PC-9 (cell line): ENCODE measurements at regions not wholly inside any gene's neighbourhood (a gene's known extent, or its start where the extent isn't known, plus 50 kb on each side); places are given as distances from the start of the nearest gene placed in this dataset.

Experiments used
- BruUV-seq: library from RNA; stranded (reverse); fragments of 400-500 nt; replicated peaks from 2 replicates; lab custom pipeline; 2021; lab: Mats Ljungman, UMichigan
- CTCF ChIA-PET: fragments of 300-600 bp; sonication (Branson Sonifier 250); formaldehyde crosslinking; loops from one replicate; lab custom pipeline; 2022; ENCODE audit warnings: antibody characterized with exemption; lab: Charles Lee
- POLR2A ChIA-PET: fragments of 300-600 bp; sonication (Branson Sonifier 250); formaldehyde crosslinking; loops from one replicate; lab custom pipeline; 2022; ENCODE audit warnings: antibody characterized with exemption; ENCODE audit not compliant: unreplicated experiment; lab: Charles Lee
- DNase-seq, 2 experiments: peaks; one replicate each; pipeline versions ENCODE4 v3.0.0 to v3.0.0-alpha.2; 2015 to 2022; ENCODE audit warnings: mixed read lengths in 1 of 2
- H2AFZ ChIP-seq: fragments of 200-600 bp; sonication (generic); 2 replicates; pipeline ENCODE4 v1.8.1; 2017; ENCODE audit warnings: antibody characterized with exemption
- H3F3A ChIP-seq: fragments of 200-600 bp; sonication (generic); 2 replicates; pipeline ENCODE4 v1.8.1; 2017; ENCODE audit warnings: antibody characterized with exemption, mild to moderate bottlenecking, low read depth; ENCODE audit not compliant: insufficient read depth
- H3K27ac ChIP-seq: fragments of 200-600 bp; sonication (generic); 2 replicates; pipeline ENCODE4 v1.6.1; 2016; ENCODE audit warnings: mixed run types
- H3K27me3 ChIP-seq: fragments of 200-600 bp; sonication (generic); 2 replicates; pipeline ENCODE4 v1.6.1; 2016; ENCODE audit warnings: low read depth, mixed run types; ENCODE audit not compliant: insufficient read depth
- H3K36me3 ChIP-seq: fragments of 200-600 bp; sonication (generic); 2 replicates; pipeline ENCODE4 v1.6.1; 2016; ENCODE audit warnings: low read depth, mixed run types
- H3K4me1 ChIP-seq: fragments of 200-600 bp; sonication (generic); replicated peaks from 2 replicates; pipeline ENCODE4 v1.6.1; 2016; ENCODE audit warnings: mixed run types; ENCODE audit not compliant: insufficient read depth
- H3K4me2 ChIP-seq: fragments of 200-600 bp; sonication (generic); 2 replicates; pipeline ENCODE4 v1.6.1; 2017; ENCODE audit warnings: mixed run types
- H3K4me3 ChIP-seq: fragments of 200-600 bp; sonication (generic); 2 replicates; pipeline ENCODE4 v1.6.1; 2016; ENCODE audit warnings: mixed run types
- H3K79me2 ChIP-seq: fragments of 200-600 bp; sonication (generic); 2 replicates; pipeline ENCODE4 v1.6.1; 2017; ENCODE audit warnings: low read depth, mixed run types
- H3K9me2 ChIP-seq: fragments of 200-600 bp; sonication (generic); 2 replicates; pipeline ENCODE4 v1.8.1; 2017; ENCODE audit warnings: mild to moderate bottlenecking; ENCODE audit not compliant: insufficient read depth
- H3K9me3 ChIP-seq: fragments of 200-600 bp; sonication (generic); 2 replicates; pipeline ENCODE4 v1.8.1; 2016; ENCODE audit warnings: low read depth; ENCODE audit not compliant: insufficient read depth
- H4K20me1 ChIP-seq: fragments of 200-600 bp; sonication (generic); 2 replicates; pipeline ENCODE4 v1.8.1; 2017; ENCODE audit not compliant: insufficient read depth
- EZH2 ChIP-seq: fragments of 200-600 bp; sonication (generic); IDR thresholded peaks from 2 replicates; pipeline ENCODE4 v1.8.0; 2017; ENCODE audit warnings: antibody characterized with exemption, low read depth
- intact Hi-C: fragments of 100-400 bp; cut with micrococcal nuclease; formaldehyde crosslinking; loops from one replicate; pipeline ENCODE4 v1.10.0; 2022; ENCODE audit not compliant: unreplicated experiment
- TF ChIP-seq, protein P1 (sequence below): fragments of 200-600 bp; sonication (generic); conservative IDR thresholded peaks from 2 replicates; pipeline ENCODE4 v1.6.1; 2017; ENCODE audit warnings: mixed run types, antibody characterized with exemption, mild to moderate bottlenecking, moderate library complexity

DNA sequence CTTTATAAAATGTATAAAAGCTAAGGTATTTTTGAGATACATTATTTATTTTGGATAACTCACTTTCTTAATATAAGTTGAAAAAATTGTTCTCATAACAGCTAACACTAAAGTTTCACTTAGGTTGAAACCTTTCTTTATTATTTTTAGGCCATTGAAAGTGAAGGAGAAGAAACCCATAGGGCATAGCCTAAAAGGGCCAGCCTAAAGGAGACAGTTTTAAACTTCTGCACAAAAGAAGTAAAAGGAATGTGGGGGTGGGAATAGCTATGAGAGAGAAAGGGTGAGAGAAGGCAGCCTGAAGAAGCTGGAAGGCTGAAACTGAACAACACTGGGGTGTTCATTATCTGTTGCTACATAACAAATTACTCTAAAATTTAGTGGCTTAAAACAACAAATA, 57.6 kb upstream of the RAPGEF2 start:
- Histone ChIP-seq H3K36me3 (no peaks in the 10 kb centered on the region), H3F3A (no peaks in the 10 kb centered on the region), H4K20me1 (no peaks in the 10 kb centered on the region), H3K27ac (no peak overlapping the region), H3K79me2 (no peaks in the 10 kb centered on the region), H3K9me2 (no peaks in the 10 kb centered on the region), H3K27me3 (no peaks in the 10 kb centered on the region), H2AFZ (no peak overlapping the region), H3K4me2 (no peak overlapping the region), H3K4me3 (no peak overlapping the region), H3K4me1 (no peaks in the 10 kb centered on the region), H3K9me3 (no peaks in the 10 kb centered on the region)
- POLR2A ChIA-PET = no interaction called here
- intact Hi-C loops = no loop called here
- BruUV-seq = no TSS peak
- DNase-seq = no peak
- TF ChIP-seq, protein P1, sequence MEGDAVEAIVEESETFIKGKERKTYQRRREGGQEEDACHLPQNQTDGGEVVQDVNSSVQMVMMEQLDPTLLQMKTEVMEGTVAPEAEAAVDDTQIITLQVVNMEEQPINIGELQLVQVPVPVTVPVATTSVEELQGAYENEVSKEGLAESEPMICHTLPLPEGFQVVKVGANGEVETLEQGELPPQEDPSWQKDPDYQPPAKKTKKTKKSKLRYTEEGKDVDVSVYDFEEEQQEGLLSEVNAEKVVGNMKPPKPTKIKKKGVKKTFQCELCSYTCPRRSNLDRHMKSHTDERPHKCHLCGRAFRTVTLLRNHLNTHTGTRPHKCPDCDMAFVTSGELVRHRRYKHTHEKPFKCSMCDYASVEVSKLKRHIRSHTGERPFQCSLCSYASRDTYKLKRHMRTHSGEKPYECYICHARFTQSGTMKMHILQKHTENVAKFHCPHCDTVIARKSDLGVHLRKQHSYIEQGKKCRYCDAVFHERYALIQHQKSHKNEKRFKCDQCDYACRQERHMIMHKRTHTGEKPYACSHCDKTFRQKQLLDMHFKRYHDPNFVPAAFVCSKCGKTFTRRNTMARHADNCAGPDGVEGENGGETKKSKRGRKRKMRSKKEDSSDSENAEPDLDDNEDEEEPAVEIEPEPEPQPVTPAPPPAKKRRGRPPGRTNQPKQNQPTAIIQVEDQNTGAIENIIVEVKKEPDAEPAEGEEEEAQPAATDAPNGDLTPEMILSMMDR = no peak
- TF ChIP-seq EZH2 = no peak
- CTCF ChIA-PET = no interaction called here

DNA sequence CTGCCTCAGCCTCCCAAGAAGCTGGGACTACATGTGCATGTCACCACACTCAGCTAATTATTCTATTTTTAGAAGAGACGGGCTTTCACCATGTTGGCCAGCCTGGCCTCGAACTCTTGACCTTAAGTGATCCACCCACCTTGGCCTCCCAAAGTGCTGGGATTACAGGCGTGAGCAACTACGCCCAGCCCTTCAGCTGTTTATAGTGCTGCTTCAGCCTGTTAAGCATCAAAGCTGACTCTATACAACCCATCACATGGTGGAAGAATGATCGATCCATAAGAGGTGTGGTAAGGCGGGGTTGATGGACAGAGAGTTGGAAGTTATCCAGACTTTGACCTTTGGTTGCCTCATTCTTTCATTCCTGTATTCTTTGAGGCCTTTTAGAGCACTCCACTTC, 56.2 kb upstream of the RAPGEF2 start:
- Histone ChIP-seq H2AFZ (no peak overlapping the region), H3K9me2 (no peaks in the 10 kb centered on the region), H3F3A (no peaks in the 10 kb centered on the region), H3K4me2 (no peak overlapping the region), H3K4me1 (no peaks in the 10 kb centered on the region), H3K79me2 (no peaks in the 10 kb centered on the region), H3K27ac (no peak overlapping the region), H3K36me3 (no peaks in the 10 kb centered on the region), H4K20me1 (no peaks in the 10 kb centered on the region), H3K9me3 (no peaks in the 10 kb centered on the region), H3K4me3 (no peak overlapping the region), H3K27me3 (no peaks in the 10 kb centered on the region)
- no peak for TF ChIP-seq EZH2
- TF ChIP-seq, protein P1 = no peak
- no peak for DNase-seq
- intact Hi-C loops = loop anchor here (2.0 kb wide), 1 partner anchor 40 kb away; no protein-coding TSS in a partner anchor
- ChIA-PET CTCF (no interaction called here), POLR2A (no interaction called here)
- no TSS peak for BruUV-seq

DNA sequence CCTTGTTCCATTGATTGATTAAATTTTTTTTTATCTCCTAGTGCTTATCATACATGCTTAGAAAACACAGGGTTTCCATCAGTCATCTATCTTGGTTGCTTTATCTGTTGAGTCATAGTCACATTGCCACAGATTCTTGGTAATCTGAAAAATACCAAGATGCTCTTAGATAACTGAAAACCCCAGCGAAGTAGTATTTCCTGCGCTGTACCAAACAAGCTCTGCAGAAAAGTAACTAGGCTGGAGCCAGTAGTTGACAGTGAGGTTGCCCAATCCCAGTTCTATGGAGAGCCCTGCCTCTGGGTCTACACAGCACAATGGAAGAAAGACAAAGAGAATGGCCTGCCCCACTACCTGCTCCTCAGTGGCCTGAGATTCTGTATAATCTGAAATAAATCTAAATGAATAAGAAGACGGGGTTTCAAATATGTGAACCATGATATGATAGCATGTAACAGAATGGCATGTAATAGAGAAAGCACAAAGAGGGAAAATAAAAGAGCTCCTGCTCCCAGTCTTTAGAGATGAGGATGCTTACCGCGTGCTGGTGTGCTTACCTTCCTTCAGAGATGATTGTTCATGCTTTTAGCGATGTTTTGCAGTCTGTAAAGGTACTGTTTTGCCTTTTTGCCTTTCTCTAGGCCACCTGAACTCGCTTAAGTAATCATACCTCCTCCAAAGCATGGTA, 55.3 kb upstream of the RAPGEF2 start:
- Histone ChIP-seq H3K79me2 (no peaks in the 10 kb centered on the region), H3K4me3 (no peak overlapping the region), H3K4me1 (no peaks in the 10 kb centered on the region), H3K27me3 (no peaks in the 10 kb centered on the region), H3K9me2 (no peaks in the 10 kb centered on the region), H3K4me2 (no peak overlapping the region), H4K20me1 (no peaks in the 10 kb centered on the region), H3K27ac (no peak overlapping the region), H3K9me3 (no peaks in the 10 kb centered on the region), H3K36me3 (no peaks in the 10 kb centered on the region), H2AFZ (no peak overlapping the region), H3F3A (no peaks in the 10 kb centered on the region)
- ChIA-PET POLR2A (interaction anchor here (0.6 kb wide), 3 partner anchors 17 to 656 kb away, joined by 3 to 6 read pairs (median 3); no protein-coding TSS in a partner anchor), CTCF (no interaction called here)
- BruUV-seq = no TSS peak
- TF ChIP-seq EZH2 = no peak
- TF ChIP-seq, protein P1 = no peak
- intact Hi-C loops = loop anchor here (2.0 kb wide), 1 partner anchor 41 kb away; no protein-coding TSS in a partner anchor
- peak; percentile 9 to 47 for DNase-seq
